GM21515 (cell line): ENCODE measurements at regions not wholly inside any gene's neighbourhood (a gene's known extent, or its start where the extent isn't known, plus 50 kb on each side); places are given as distances from the start of the nearest gene placed in this dataset.
A peak's percentile ranks its signal among the peaks of the same experiment; 100 is the strongest.
"Not testable (repeated sequence)": the region's sequence is repeated elsewhere in the genome, so short reads cannot be mapped to it uniquely, and the experiment has no call there.

Experiments
- ATAC-seq: cut with Tn5 transposase; IDR thresholded peaks from one replicate; pipeline ENCODE4 v1.9.1; 2021; ENCODE audit not compliant: unreplicated experiment

- no peak for ATAC-seq
Observed at GRCh38 chr4:42205541-42205940, 53.1 kb upstream of the BEND4 start.

- no peak for ATAC-seq
Observed at GRCh38 chr4:42216664-42217063, 64.2 kb upstream of the BEND4 start.

- ATAC-seq, result no peak
Observed at GRCh38 chr4:42225286-42225685, 72.8 kb upstream of the BEND4 start.

- no peak for ATAC-seq
Observed at GRCh38 chr4:42234817-42235216, 82.4 kb upstream of the BEND4 start.

- no peak for ATAC-seq
Observed at GRCh38 chr4:42235304-42236021, 83.0 kb upstream of the BEND4 start.

- no peak for ATAC-seq
Observed at GRCh38 chr4:42237010-42237409, 84.6 kb upstream of the BEND4 start.

- ATAC-seq, result no peak
Observed at GRCh38 chr4:42237451-42237850, 85.0 kb upstream of the BEND4 start.

- no peak for ATAC-seq
Observed at GRCh38 chr4:42248972-42249371, 96.5 kb upstream of the BEND4 start.

- no peak for ATAC-seq
Observed at GRCh38 chr4:42252315-42252714, 99.9 kb upstream of the BEND4 start.

GRCh38 chr4:42257645-42258044 is 105.2 kb upstream of the BEND4 start:
- not testable (repeated sequence) for ATAC-seq

- ATAC-seq, result no peak
Observed at GRCh38 chr4:42262701-42263490, 110.4 kb upstream of the BEND4 start.

GRCh38 chr4:42265782-42266602 is 113.5 kb upstream of the BEND4 start:
- no peak for ATAC-seq

GRCh38 chr4:42267724-42268123 is 115.3 kb upstream of the BEND4 start:
- no peak for ATAC-seq

GRCh38 chr4:42268824-42269223 is 116.4 kb upstream of the BEND4 start:
- no peak for ATAC-seq

- ATAC-seq, result no peak
Observed at GRCh38 chr4:42271096-42271495, 118.6 kb upstream of the BEND4 start.

GRCh38 chr4:42277291-42277690 is 120.0 kb upstream of the SHISA3 start:
- ATAC-seq, result no peak

GRCh38 chr4:42278709-42279324 is 118.5 kb upstream of the SHISA3 start:
- no peak for ATAC-seq

GRCh38 chr4:42280327-42281095 is 116.8 kb upstream of the SHISA3 start:
- no peak for ATAC-seq

GRCh38 chr4:42281324-42282020 is 115.8 kb upstream of the SHISA3 start:
- ATAC-seq, result peak; percentile 52
